H7 (cell line): ENCODE measurements at regions not wholly inside any gene's neighbourhood (a gene's known extent, or its start where the extent isn't known, plus 50 kb on each side); places are given as distances from the start of the nearest gene placed in this dataset.

Experiments
- DNase-seq: peaks from one replicate; pipeline ENCODE4 v3.0.0; 2012
- H3K27me3 ChIP-seq: 2 replicates; pipeline ENCODE4 v1.6.0; 2011; ENCODE audit warnings: mild to moderate bottlenecking, low read length; ENCODE audit not compliant: control insufficient read depth, insufficient read depth
- H3K36me3 ChIP-seq: replicated peaks from 2 replicates; pipeline ENCODE4 v1.5.1; 2011; ENCODE audit warnings: low read length; ENCODE audit not compliant: control insufficient read depth, insufficient read depth
- H3K4me3 ChIP-seq: 2 replicates; pipeline ENCODE4 v1.5.1; 2011; ENCODE audit warnings: low read depth, mild to moderate bottlenecking, control low read depth, low read length, moderate library complexity; ENCODE audit not compliant: insufficient read depth

- no peak overlapping the region for H3K4me3 ChIP-seq
- no peaks in the 10 kb centered on the region for H3K27me3 ChIP-seq
- DNase-seq: no peak
- H3K36me3 ChIP-seq: no peaks in the 10 kb centered on the region
These were observed 147.5 kb upstream of the ANK2 start for GRCh38 chr4:112901962-112902411.

- Histone ChIP-seq H3K27me3 (no peaks in the 10 kb centered on the region), H3K4me3 (no peak overlapping the region), H3K36me3 (no peaks in the 10 kb centered on the region)
- DNase-seq: no peak
These were observed 143.7 kb upstream of the ANK2 start for GRCh38 chr4:112905728-112906127.

DNA sequence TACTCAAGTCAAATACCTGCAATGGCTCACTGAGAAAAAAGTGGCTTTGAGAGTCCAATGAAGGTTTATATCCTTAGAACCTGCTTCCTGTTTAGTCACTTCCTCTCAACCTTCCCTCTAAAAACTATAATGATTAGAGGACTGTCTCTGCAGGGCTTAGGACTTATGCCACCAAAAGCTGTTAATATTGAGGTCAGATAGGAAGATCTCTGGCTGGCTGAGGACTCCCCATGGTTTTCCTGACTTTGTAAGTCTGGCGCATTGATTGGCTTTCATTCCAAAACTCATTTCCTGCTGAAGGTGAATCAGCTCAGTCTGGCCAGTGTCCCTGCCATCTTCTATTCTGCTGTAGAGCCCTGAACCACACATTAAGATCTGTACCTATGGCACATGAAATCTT lies 140.9 kb upstream of the ANK2 start:
- Histone ChIP-seq H3K4me3 (no peak overlapping the region), H3K36me3 (no peaks in the 10 kb centered on the region), H3K27me3 (no peaks in the 10 kb centered on the region)
- DNase-seq: no peak

DNA sequence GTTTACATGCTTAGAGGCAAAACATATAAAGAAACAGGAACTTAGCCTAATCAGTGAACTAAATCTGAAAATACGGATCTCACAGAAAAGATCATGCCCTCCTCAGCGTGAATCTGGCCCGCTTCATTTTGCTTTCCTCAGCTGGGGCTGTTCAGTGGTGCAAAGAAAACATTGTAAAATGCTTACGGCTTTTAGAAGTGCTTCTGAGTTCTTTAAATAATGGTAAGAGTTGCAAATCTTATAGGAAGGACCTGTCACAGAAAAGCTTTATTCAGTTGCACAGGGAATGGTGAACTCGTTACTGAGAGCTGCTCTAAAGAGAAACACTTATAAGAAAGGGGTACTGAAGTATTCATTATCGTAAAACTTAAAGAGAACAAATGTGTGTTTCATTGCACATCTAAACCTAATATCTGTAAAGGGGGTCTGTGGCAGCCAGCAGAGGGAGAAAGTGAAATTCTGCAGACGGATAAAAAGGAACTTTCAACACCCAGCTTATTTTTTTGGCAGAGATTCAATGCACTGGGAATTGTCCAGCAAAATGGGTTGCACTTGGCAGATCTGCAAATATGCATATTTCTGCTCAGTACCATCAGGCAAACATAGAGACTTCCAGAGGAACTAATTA lies 139.2 kb upstream of the ANK2 start:
- no peak overlapping the region for H3K4me3 ChIP-seq
- no peak for DNase-seq

GRCh38 chr4:112916868-112917267 lies 132.6 kb upstream of the ANK2 start:
- Histone ChIP-seq H3K4me3 (no peak overlapping the region), H3K36me3 (no peaks in the 10 kb centered on the region), H3K27me3 (no peaks in the 10 kb centered on the region)
- peak; percentile 15 for DNase-seq

More for the DNA sequence above, 139.2 kb upstream of the ANK2 start:
- Histone ChIP-seq H3K36me3 (no peaks in the 10 kb centered on the region), H3K27me3 (no peaks in the 10 kb centered on the region)

- Histone ChIP-seq H3K27me3 (no peaks in the 10 kb centered on the region), H3K4me3 (no peak overlapping the region), H3K36me3 (no peaks in the 10 kb centered on the region)
- no peak for DNase-seq
These were observed 125.9 kb upstream of the ANK2 start for GRCh38 chr4:112923516-112923915.

- DNase-seq: no peak
- Histone ChIP-seq H3K36me3 (no peaks in the 10 kb centered on the region), H3K4me3 (no peak overlapping the region)
These were observed 122.6 kb upstream of the ANK2 start for GRCh38 chr4:112926819-112927218.

GRCh38 chr4:112927544-112927943 lies 121.9 kb upstream of the ANK2 start:
- Histone ChIP-seq H3K27me3 (no peaks in the 10 kb centered on the region), H3K4me3 (no peak overlapping the region), H3K36me3 (no peaks in the 10 kb centered on the region)
- no peak for DNase-seq

More at GRCh38 chr4:112926819-112927218, 122.6 kb upstream of the ANK2 start:
- H3K27me3 ChIP-seq: no peaks in the 10 kb centered on the region

DNA sequence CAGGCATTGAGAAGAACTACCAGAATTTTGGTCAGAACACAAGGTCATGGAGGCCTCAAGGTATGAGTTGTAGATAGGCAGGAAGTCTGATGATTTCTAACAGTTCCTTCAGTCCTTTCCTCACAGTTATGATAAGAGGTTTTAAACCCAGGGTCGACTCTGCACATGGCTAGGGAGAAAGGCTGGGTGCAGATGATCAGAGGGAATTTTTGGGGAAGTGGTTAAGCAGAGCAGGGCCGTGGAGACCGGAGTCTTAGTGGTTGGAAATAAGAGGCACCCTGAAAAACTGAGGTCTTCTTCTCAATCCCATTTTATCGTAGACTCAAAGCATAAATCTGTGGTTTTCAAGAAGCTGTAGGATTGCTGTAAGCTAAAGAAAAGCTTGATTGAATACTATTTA lies 118.5 kb upstream of the ANK2 start:
- no peaks in the 10 kb centered on the region for H3K27me3 ChIP-seq
- no peak for DNase-seq
- H3K4me3 ChIP-seq: no peak overlapping the region
- H3K36me3 ChIP-seq: no peaks in the 10 kb centered on the region

- Histone ChIP-seq H3K4me3 (no peak overlapping the region), H3K36me3 (no peaks in the 10 kb centered on the region), H3K27me3 (no peaks in the 10 kb centered on the region)
- DNase-seq: no peak
These were observed 115.7 kb upstream of the ANK2 start for GRCh38 chr4:112933790-112934189.

GRCh38 chr4:112938461-112939058 lies 110.9 kb upstream of the ANK2 start:
- Histone ChIP-seq H3K4me3 (no peak overlapping the region), H3K36me3 (no peaks in the 10 kb centered on the region), H3K27me3 (no peaks in the 10 kb centered on the region)
- peak; percentile 7 for DNase-seq

GRCh38 chr4:112939901-112940300 lies 109.6 kb upstream of the ANK2 start:
- no peak for DNase-seq
- Histone ChIP-seq H3K36me3 (no peaks in the 10 kb centered on the region), H3K4me3 (no peak overlapping the region), H3K27me3 (no peaks in the 10 kb centered on the region)

DNA sequence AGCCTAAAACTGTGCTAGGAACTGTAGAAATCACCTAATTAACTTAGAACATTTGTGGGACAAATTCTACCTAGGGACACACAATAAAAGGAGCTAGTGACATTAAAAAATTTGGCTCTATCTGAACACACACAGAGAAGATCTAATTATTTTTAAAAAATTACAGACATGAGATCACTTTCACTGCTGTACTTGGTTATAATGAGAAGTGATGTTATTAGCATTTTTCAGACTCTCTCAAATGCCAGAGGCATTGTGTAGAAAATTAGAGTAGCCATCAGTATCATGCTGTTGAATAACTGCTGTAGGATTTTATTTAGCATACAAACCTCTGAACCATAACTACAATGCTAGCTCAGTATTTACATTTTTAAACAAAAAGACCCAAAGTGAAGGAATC lies 109.1 kb upstream of the ANK2 start:
- H3K4me3 ChIP-seq: no peak overlapping the region
- DNase-seq: no peak
- H3K36me3 ChIP-seq: no peaks in the 10 kb centered on the region
- no peaks in the 10 kb centered on the region for H3K27me3 ChIP-seq

- Histone ChIP-seq H3K4me3 (no peak overlapping the region), H3K27me3 (no peaks in the 10 kb centered on the region), H3K36me3 (no peaks in the 10 kb centered on the region)
- no peak for DNase-seq
These were observed 107.4 kb upstream of the ANK2 start for GRCh38 chr4:112942077-112942476.

GRCh38 chr4:112942997-112943396 lies 106.5 kb upstream of the ANK2 start:
- DNase-seq: no peak
- H3K36me3 ChIP-seq: no peaks in the 10 kb centered on the region
- H3K27me3 ChIP-seq: no peaks in the 10 kb centered on the region
- H3K4me3 ChIP-seq: no peak overlapping the region
